ENCODE measurements at regions not wholly inside any gene's neighbourhood (a gene's known extent, or its start where the extent isn't known, plus 50 kb on each side); places are given as distances from the start of the nearest gene placed in this dataset.

DNA sequence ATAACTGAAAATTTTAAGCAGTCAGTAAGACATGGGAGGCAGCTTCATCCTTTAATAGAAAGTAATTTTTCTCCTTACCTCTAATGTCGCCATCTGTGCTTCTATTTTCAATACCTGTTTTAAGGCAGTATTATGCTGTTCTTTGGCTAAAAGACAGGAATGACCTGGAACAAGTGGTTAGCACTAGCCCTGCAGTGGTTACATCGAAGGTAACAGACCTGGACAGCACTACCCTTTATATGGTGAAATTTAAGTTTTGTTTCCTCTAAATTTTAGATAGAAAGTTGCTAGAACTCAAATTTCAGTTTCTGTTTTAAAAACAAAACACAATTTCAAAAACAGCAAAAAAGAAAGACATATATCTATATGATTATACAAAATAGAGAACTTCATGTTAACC lies 534.1 kb upstream of the CDH6 start:
- TF ChIP-seq, protein P1, sequence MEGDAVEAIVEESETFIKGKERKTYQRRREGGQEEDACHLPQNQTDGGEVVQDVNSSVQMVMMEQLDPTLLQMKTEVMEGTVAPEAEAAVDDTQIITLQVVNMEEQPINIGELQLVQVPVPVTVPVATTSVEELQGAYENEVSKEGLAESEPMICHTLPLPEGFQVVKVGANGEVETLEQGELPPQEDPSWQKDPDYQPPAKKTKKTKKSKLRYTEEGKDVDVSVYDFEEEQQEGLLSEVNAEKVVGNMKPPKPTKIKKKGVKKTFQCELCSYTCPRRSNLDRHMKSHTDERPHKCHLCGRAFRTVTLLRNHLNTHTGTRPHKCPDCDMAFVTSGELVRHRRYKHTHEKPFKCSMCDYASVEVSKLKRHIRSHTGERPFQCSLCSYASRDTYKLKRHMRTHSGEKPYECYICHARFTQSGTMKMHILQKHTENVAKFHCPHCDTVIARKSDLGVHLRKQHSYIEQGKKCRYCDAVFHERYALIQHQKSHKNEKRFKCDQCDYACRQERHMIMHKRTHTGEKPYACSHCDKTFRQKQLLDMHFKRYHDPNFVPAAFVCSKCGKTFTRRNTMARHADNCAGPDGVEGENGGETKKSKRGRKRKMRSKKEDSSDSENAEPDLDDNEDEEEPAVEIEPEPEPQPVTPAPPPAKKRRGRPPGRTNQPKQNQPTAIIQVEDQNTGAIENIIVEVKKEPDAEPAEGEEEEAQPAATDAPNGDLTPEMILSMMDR (IDR thresholded peaks at IDR 0.05; ENCODE audit: control extremely low read depth in 1 of 3, insufficient read depth in 1 of 3, low read depth in 1 of 3, low read length in 3 of 3): no peak
- no peak for TF ChIP-seq EGR1 (IDR thresholded peaks at IDR 0.05; ENCODE audit: borderline replicate concordance, low read depth, low read length)
- no peak for TF ChIP-seq BRCA1 (IDR thresholded peaks at IDR 0.05; ENCODE audit: low read depth, low read length)
- no peak for TF ChIP-seq FOSL1 (IDR thresholded peaks at IDR 0.05; ENCODE audit: insufficient read depth, low read depth, low read length)
- TF ChIP-seq POLR2A (IDR thresholded peaks at IDR 0.05; ENCODE audit: control extremely low read depth in 1 of 2, low read depth in 2 of 2, low read length in 2 of 2): no peak
- TF ChIP-seq KDM1A (IDR thresholded peaks at IDR 0.05; ENCODE audit: borderline replicate concordance, low read length): no peak
- TF ChIP-seq MAFK (IDR thresholded peaks at IDR 0.05; ENCODE audit: low read depth, low read length): no peak
- no peak for TF ChIP-seq POLR2AphosphoS5 (IDR thresholded peaks at IDR 0.05; ENCODE audit: low read depth, low read length)
- TF ChIP-seq HDAC2 (IDR thresholded peaks at IDR 0.05; ENCODE audit: borderline replicate concordance in 1 of 2, low read depth in 2 of 2, low read length in 2 of 2): no peak
- TF ChIP-seq, protein P2, sequence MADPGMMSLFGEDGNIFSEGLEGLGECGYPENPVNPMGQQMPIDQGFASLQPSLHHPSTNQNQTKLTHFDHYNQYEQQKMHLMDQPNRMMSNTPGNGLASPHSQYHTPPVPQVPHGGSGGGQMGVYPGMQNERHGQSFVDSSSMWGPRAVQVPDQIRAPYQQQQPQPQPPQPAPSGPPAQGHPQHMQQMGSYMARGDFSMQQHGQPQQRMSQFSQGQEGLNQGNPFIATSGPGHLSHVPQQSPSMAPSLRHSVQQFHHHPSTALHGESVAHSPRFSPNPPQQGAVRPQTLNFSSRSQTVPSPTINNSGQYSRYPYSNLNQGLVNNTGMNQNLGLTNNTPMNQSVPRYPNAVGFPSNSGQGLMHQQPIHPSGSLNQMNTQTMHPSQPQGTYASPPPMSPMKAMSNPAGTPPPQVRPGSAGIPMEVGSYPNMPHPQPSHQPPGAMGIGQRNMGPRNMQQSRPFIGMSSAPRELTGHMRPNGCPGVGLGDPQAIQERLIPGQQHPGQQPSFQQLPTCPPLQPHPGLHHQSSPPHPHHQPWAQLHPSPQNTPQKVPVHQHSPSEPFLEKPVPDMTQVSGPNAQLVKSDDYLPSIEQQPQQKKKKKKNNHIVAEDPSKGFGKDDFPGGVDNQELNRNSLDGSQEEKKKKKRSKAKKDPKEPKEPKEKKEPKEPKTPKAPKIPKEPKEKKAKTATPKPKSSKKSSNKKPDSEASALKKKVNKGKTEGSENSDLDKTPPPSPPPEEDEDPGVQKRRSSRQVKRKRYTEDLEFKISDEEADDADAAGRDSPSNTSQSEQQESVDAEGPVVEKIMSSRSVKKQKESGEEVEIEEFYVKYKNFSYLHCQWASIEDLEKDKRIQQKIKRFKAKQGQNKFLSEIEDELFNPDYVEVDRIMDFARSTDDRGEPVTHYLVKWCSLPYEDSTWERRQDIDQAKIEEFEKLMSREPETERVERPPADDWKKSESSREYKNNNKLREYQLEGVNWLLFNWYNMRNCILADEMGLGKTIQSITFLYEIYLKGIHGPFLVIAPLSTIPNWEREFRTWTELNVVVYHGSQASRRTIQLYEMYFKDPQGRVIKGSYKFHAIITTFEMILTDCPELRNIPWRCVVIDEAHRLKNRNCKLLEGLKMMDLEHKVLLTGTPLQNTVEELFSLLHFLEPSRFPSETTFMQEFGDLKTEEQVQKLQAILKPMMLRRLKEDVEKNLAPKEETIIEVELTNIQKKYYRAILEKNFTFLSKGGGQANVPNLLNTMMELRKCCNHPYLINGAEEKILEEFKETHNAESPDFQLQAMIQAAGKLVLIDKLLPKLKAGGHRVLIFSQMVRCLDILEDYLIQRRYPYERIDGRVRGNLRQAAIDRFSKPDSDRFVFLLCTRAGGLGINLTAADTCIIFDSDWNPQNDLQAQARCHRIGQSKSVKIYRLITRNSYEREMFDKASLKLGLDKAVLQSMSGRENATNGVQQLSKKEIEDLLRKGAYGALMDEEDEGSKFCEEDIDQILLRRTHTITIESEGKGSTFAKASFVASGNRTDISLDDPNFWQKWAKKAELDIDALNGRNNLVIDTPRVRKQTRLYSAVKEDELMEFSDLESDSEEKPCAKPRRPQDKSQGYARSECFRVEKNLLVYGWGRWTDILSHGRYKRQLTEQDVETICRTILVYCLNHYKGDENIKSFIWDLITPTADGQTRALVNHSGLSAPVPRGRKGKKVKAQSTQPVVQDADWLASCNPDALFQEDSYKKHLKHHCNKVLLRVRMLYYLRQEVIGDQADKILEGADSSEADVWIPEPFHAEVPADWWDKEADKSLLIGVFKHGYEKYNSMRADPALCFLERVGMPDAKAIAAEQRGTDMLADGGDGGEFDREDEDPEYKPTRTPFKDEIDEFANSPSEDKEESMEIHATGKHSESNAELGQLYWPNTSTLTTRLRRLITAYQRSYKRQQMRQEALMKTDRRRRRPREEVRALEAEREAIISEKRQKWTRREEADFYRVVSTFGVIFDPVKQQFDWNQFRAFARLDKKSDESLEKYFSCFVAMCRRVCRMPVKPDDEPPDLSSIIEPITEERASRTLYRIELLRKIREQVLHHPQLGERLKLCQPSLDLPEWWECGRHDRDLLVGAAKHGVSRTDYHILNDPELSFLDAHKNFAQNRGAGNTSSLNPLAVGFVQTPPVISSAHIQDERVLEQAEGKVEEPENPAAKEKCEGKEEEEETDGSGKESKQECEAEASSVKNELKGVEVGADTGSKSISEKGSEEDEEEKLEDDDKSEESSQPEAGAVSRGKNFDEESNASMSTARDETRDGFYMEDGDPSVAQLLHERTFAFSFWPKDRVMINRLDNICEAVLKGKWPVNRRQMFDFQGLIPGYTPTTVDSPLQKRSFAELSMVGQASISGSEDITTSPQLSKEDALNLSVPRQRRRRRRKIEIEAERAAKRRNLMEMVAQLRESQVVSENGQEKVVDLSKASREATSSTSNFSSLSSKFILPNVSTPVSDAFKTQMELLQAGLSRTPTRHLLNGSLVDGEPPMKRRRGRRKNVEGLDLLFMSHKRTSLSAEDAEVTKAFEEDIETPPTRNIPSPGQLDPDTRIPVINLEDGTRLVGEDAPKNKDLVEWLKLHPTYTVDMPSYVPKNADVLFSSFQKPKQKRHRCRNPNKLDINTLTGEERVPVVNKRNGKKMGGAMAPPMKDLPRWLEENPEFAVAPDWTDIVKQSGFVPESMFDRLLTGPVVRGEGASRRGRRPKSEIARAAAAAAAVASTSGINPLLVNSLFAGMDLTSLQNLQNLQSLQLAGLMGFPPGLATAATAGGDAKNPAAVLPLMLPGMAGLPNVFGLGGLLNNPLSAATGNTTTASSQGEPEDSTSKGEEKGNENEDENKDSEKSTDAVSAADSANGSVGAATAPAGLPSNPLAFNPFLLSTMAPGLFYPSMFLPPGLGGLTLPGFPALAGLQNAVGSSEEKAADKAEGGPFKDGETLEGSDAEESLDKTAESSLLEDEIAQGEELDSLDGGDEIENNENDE (IDR thresholded peaks at IDR 0.05; ENCODE audit: insufficient replicate concordance, low read length): no peak
- no peak for TF ChIP-seq EZH2 (IDR thresholded peaks at IDR 0.05; ENCODE audit: low read depth, low read length, severe bottlenecking)
- TF ChIP-seq, protein P3, sequence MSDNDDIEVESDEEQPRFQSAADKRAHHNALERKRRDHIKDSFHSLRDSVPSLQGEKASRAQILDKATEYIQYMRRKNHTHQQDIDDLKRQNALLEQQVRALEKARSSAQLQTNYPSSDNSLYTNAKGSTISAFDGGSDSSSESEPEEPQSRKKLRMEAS (IDR thresholded peaks at IDR 0.05): no peak
- no peak for TF ChIP-seq RAD21 (IDR thresholded peaks at IDR 0.05 in 1 of 2, conservative IDR thresholded peaks at IDR 0.05 in 1 of 2; ENCODE audit: low read depth in 2 of 2, low read length in 2 of 2)
- TF ChIP-seq TAF1 (IDR thresholded peaks at IDR 0.05; ENCODE audit: low read depth, low read length): no peak

Measured in H1 (cell line).